GM23248 (cell line): ENCODE measurements at regions not wholly inside any gene's neighbourhood (a gene's known extent, or its start where the extent isn't known, plus 50 kb on each side); places are given as distances from the start of the nearest gene placed in this dataset.

ENCODE experiments used
- DNase-seq: peaks from one replicate; pipeline ENCODE4 v3.0.0-alpha.2; 2015
- H2AFZ ChIP-seq: fragments of 200-600 bp; sonication (generic); 2 replicates; pipeline ENCODE4 v1.6.1; 2016; ENCODE audit warnings: antibody characterized with exemption
- H3F3A ChIP-seq: fragments of 200-600 bp; sonication (generic); 2 replicates; pipeline ENCODE4 v1.6.1; 2016; ENCODE audit warnings: mild to moderate bottlenecking, antibody characterized with exemption, mixed run types; ENCODE audit not compliant: insufficient read depth
- H3K27ac ChIP-seq: fragments of 200-600 bp; sonication (generic); 2 replicates; pipeline ENCODE4 v1.5.1; 2016; ENCODE audit warnings: mild to moderate bottlenecking
- H3K27me3 ChIP-seq: fragments of 200-600 bp; sonication (generic); replicated peaks from 2 replicates; pipeline ENCODE4 v1.6.1; 2016; ENCODE audit warnings: mild to moderate bottlenecking; ENCODE audit not compliant: insufficient read depth
- H3K36me3 ChIP-seq: fragments of 200-600 bp; sonication (generic); 2 replicates; pipeline ENCODE4 v1.6.1; 2016; ENCODE audit warnings: low read depth, mild to moderate bottlenecking
- H3K4me1 ChIP-seq: fragments of 200-600 bp; sonication (generic); 2 replicates; pipeline ENCODE4 v1.6.1; 2016; ENCODE audit warnings: mild to moderate bottlenecking; ENCODE audit not compliant: insufficient read depth
- H3K4me2 ChIP-seq: fragments of 200-600 bp; sonication (generic); one replicate; pipeline ENCODE4 v1.6.1; 2016; ENCODE audit warnings: mild to moderate bottlenecking; ENCODE audit not compliant: unreplicated experiment
- H3K4me3 ChIP-seq: fragments of 200-600 bp; sonication (generic); 2 replicates; pipeline ENCODE4 v1.5.1; 2016; ENCODE audit warnings: mild to moderate bottlenecking
- H3K79me2 ChIP-seq: fragments of 200-600 bp; sonication (generic); 2 replicates; pipeline ENCODE4 v1.6.1; 2016; ENCODE audit warnings: mild to moderate bottlenecking; ENCODE audit not compliant: insufficient read depth
- H3K9ac ChIP-seq: fragments of 200-600 bp; sonication (generic); 2 replicates; pipeline ENCODE4 v1.6.1; 2016; ENCODE audit warnings: mild to moderate bottlenecking
- H3K9me2 ChIP-seq: fragments of 200-600 bp; sonication (generic); 2 replicates; pipeline ENCODE4 v1.6.1; 2016; ENCODE audit warnings: mixed run types, mild to moderate bottlenecking, moderate library complexity; ENCODE audit not compliant: insufficient read depth
- H3K9me3 ChIP-seq: fragments of 200-600 bp; sonication (generic); one replicate; pipeline ENCODE4 v1.6.1; 2017; ENCODE audit warnings: low read depth
- H4K20me1 ChIP-seq: fragments of 200-600 bp; sonication (generic); 2 replicates; pipeline ENCODE4 v1.6.0; 2016; ENCODE audit not compliant: insufficient read depth
- EZH2 ChIP-seq: fragments of 200-600 bp; sonication (generic); IDR thresholded peaks from 2 replicates; pipeline ENCODE4 v1.6.1; 2018; ENCODE audit warnings: antibody characterized with exemption, mild to moderate bottlenecking; ENCODE audit not compliant: insufficient read depth, poor library complexity, severe bottlenecking
- EZH2phosphoT487 ChIP-seq: fragments of 200-600 bp; sonication (generic); IDR thresholded peaks from 2 replicates; pipeline ENCODE4 v1.6.1; 2018; ENCODE audit warnings: antibody characterized with exemption, moderate library complexity, mild to moderate bottlenecking, low read depth; ENCODE audit not compliant: insufficient read depth
- WGBS, 2 experiments: methylation state at CpG; one replicate each; pipeline ENCODE4 v1.1.6; 2015 to 2017; ENCODE audit warnings: low lambda C conversion rate in 2 of 2, low coverage in 1 of 2; ENCODE audit errors: missing lambda C conversion rate in 2 of 2; 5-methylcytosine and 5-hydroxymethylcytosine counted together
- in situ Hi-C: fragments of 300-500 bp; cut with MboI; formaldehyde crosslinking; loops from 2 replicates; pipeline ENCODE4 v1.15.0; 2020

DNA sequence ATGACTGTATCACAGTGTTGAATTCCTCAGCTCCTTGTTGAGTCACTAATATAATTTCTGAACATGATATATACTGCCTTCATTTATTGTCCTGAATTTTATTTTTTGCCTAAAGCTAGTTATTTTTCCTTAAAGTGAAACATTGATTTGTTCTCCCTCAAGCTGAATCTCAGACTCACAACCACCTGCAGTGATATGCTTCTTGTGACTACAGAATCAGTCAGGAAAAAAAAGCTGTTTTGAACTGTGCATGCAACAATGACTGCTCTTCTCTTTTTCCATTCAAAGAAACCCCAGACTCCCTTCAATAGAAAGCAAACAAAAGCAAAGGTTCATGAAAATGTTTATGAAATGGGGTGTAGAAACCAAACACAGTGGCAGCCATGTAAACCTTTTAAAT, 470.2 kb upstream of the CHD1 start:
- H3K27me3 ChIP-seq, result no peaks in the 10 kb centered on the region
- no peak for DNase-seq
- H4K20me1 ChIP-seq, result no peaks in the 10 kb centered on the region
- H3K79me2 ChIP-seq, result no peaks in the 10 kb centered on the region
- no peaks in the 10 kb centered on the region for H3K9me2 ChIP-seq
- H3K27ac ChIP-seq, result no peak overlapping the region
- no peak overlapping the region for H3K9ac ChIP-seq
- H3K9me3 ChIP-seq, result no peaks in the 10 kb centered on the region
- H3K36me3 ChIP-seq, result no peaks in the 10 kb centered on the region
- TF ChIP-seq EZH2phosphoT487, result no peak
- no peak for TF ChIP-seq EZH2
- no peak overlapping the region for H3K4me3 ChIP-seq
- in situ Hi-C loops, result no loop called here
- no peaks in the 10 kb centered on the region for H3F3A ChIP-seq
- H2AFZ ChIP-seq, result no peak overlapping the region
- no peaks in the 10 kb centered on the region for H3K4me1 ChIP-seq
- H3K4me2 ChIP-seq, result no peak overlapping the region

DNA sequence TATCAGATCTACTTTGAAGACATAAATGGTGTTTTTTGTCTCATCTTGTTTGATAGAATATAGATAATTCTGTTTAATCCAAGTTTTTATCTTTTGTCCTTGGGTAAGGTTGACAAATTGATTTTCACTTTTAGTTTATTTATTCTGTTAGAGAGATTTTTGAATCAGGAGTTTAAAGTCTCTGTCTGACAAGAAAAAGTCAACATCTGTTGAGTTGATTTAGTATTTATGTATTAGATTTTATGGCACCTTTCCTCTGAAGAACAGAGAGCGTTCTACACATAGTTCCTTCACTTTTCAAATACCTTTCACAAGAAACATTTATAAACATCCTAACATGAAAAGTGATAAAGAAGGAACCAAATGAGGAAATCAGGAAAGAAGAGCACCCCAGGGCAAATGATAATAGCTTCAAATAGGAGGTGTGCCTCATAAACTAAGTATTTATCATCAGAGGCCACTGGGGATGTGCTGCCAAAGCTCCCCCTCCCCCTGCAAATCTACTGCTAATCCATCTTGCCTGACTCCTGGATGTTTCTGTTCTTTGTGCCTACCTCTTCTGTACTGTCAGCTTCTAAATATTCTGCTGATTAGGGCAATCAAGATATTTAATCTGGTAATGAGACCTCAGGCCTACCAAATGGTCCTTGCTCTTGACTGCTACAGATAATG, 457.7 kb upstream of the CHD1 start:
- 0% methylated on average over 1 of the region's 1 CpG for WGBS, 2 experiments
- TF ChIP-seq EZH2phosphoT487 (no peak), EZH2 (no peak)
- Histone ChIP-seq H3K36me3 (no peaks in the 10 kb centered on the region), H3K4me2 (no peak overlapping the region), H4K20me1 (no peaks in the 10 kb centered on the region), H3K9me3 (no peaks in the 10 kb centered on the region), H3K27ac (no peak overlapping the region), H3K4me3 (no peak overlapping the region), H3F3A (no peaks in the 10 kb centered on the region), H3K9me2 (no peaks in the 10 kb centered on the region), H3K4me1 (no peaks in the 10 kb centered on the region), H2AFZ (no peak overlapping the region), H3K27me3 (no peaks in the 10 kb centered on the region), H3K79me2 (no peaks in the 10 kb centered on the region), H3K9ac (no peak overlapping the region)
- in situ Hi-C loops, result no loop called here
- no peak for DNase-seq

DNA sequence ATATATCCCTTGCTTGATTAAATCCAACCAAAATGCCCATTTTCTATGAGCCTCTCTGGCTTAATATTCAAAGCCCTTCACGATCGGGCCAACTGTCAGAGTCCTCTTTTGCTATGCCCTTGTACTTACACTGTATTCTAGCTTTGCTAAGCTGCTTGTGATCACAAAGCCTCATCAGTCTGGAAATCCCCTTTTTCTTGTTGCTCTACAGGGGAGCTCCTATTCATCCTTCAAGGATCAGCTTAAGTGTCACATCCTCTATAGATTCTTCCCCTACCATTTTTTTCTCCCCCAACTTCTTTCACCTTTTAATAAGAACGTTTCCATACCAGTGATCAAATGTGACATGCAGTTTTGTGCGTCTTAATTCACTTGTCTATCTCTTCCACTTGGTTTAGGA, 450.4 kb upstream of the CHD1 start:
- H3K4me1 ChIP-seq, result no peaks in the 10 kb centered on the region
- no peak overlapping the region for H3K9ac ChIP-seq
- H3K27ac ChIP-seq, result no peak overlapping the region
- H3K4me2 ChIP-seq, result no peak overlapping the region
- H3K36me3 ChIP-seq, result no peaks in the 10 kb centered on the region
- H3K27me3 ChIP-seq, result no peaks in the 10 kb centered on the region
- TF ChIP-seq EZH2 (no peak), EZH2phosphoT487 (no peak)
- no peaks in the 10 kb centered on the region for H3K79me2 ChIP-seq
- in situ Hi-C loops, result no loop called here
- no peaks in the 10 kb centered on the region for H3F3A ChIP-seq
- peaks cover 3% of the 10 kb centered on the region for H3K9me3 ChIP-seq
- no peak overlapping the region for H3K4me3 ChIP-seq
- no peaks in the 10 kb centered on the region for H4K20me1 ChIP-seq
- 14 to 24% methylated on average over 4 of the region's 4 CpGs for WGBS, 2 experiments
- no peaks in the 10 kb centered on the region for H3K9me2 ChIP-seq
- DNase-seq, result no peak
- H2AFZ ChIP-seq, result no peak overlapping the region

DNA sequence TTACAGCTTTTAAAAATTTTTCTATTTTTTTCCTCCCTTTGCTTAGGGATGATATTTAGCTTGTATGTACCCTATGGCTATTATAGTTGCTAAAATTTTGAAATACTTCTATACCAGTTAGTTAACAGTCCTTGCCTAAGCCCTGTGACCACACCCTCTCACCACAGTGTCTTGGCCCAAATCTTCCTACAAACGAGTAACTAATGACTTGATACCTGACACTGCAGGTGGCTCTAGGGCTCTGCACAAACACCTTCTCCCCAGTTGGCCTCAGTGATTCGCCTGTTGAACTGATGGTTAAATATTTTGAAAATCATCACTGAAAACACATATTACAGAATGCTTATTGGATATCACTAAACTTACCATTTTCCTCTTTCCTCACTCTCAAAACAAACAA, 449.6 kb upstream of the CHD1 start:
- no peaks in the 10 kb centered on the region for H3K79me2 ChIP-seq
- H2AFZ ChIP-seq, result no peak overlapping the region
- 7 to 9% methylated on average over 2 of the region's 2 CpGs for WGBS, 2 experiments
- H3K4me2 ChIP-seq, result no peak overlapping the region
- no peak for DNase-seq
- no peaks in the 10 kb centered on the region for H3K27me3 ChIP-seq
- H3K4me1 ChIP-seq, result no peaks in the 10 kb centered on the region
- H3K36me3 ChIP-seq, result no peaks in the 10 kb centered on the region
- TF ChIP-seq EZH2, result no peak
- no peak for TF ChIP-seq EZH2phosphoT487
- H3K9me3 ChIP-seq, result peaks cover 3% of the 10 kb centered on the region
- no peaks in the 10 kb centered on the region for H3F3A ChIP-seq
- H4K20me1 ChIP-seq, result no peaks in the 10 kb centered on the region
- H3K9me2 ChIP-seq, result no peaks in the 10 kb centered on the region
- no peak overlapping the region for H3K27ac ChIP-seq
- H3K4me3 ChIP-seq, result no peak overlapping the region
- H3K9ac ChIP-seq, result no peak overlapping the region
- in situ Hi-C loops, result no loop called here
